ENCODE measurements at regions not wholly inside any gene's neighbourhood (a gene's known extent, or its start where the extent isn't known, plus 50 kb on each side); places are given as distances from the start of the nearest gene placed in this dataset.

- TF ChIP-seq, protein P1, sequence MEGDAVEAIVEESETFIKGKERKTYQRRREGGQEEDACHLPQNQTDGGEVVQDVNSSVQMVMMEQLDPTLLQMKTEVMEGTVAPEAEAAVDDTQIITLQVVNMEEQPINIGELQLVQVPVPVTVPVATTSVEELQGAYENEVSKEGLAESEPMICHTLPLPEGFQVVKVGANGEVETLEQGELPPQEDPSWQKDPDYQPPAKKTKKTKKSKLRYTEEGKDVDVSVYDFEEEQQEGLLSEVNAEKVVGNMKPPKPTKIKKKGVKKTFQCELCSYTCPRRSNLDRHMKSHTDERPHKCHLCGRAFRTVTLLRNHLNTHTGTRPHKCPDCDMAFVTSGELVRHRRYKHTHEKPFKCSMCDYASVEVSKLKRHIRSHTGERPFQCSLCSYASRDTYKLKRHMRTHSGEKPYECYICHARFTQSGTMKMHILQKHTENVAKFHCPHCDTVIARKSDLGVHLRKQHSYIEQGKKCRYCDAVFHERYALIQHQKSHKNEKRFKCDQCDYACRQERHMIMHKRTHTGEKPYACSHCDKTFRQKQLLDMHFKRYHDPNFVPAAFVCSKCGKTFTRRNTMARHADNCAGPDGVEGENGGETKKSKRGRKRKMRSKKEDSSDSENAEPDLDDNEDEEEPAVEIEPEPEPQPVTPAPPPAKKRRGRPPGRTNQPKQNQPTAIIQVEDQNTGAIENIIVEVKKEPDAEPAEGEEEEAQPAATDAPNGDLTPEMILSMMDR (IDR thresholded peaks at IDR 0.05), result no peak
- TF ChIP-seq POLR2AphosphoS5 (IDR thresholded peaks at IDR 0.05), result no peak
Measured at GRCh38 chr14:104404922-104405321, 174.6 kb upstream of the C14orf180 start.

All from breast epithelium (tissue), 3 donors.